HL-60 (cell line): ENCODE measurements at regions not wholly inside any gene's neighbourhood (a gene's known extent, or its start where the extent isn't known, plus 50 kb on each side); places are given as distances from the start of the nearest gene placed in this dataset.

Experiments used
- REST ChIP-seq: IDR thresholded peaks from 2 replicates; pipeline ENCODE4 v1.6.1; 2012; ENCODE audit warnings: low read depth; ENCODE audit not compliant: insufficient replicate concordance
- TF ChIP-seq, protein P1 (sequence below): IDR thresholded peaks from one replicate; pipeline ENCODE4 v1.5.1; 2011; ENCODE audit warnings: low read length, control low read depth, inconsistent platforms; ENCODE audit not compliant: insufficient read depth

DNA sequence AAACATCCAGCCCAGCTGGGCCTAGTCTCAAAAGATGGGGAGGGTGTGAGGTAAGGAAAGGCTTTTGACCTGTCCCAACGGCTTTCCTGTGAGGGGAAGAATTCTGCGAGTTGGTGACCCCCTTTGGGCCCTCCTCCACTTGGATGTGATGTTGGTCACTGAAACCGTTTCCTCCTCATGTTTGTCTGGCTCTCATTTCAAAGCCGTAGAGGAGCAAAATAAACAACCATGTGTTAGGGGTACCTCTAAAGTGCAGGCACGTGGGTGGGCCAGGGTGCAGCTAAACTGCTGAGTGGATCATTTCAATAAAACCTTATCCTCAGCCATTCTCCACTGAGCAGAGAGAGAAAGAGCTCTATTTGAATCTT, 84.3 kb upstream of the MELK start:
- TF ChIP-seq, protein P1, sequence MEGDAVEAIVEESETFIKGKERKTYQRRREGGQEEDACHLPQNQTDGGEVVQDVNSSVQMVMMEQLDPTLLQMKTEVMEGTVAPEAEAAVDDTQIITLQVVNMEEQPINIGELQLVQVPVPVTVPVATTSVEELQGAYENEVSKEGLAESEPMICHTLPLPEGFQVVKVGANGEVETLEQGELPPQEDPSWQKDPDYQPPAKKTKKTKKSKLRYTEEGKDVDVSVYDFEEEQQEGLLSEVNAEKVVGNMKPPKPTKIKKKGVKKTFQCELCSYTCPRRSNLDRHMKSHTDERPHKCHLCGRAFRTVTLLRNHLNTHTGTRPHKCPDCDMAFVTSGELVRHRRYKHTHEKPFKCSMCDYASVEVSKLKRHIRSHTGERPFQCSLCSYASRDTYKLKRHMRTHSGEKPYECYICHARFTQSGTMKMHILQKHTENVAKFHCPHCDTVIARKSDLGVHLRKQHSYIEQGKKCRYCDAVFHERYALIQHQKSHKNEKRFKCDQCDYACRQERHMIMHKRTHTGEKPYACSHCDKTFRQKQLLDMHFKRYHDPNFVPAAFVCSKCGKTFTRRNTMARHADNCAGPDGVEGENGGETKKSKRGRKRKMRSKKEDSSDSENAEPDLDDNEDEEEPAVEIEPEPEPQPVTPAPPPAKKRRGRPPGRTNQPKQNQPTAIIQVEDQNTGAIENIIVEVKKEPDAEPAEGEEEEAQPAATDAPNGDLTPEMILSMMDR: no peak
- TF ChIP-seq REST: no peak
